Central memory CD4-positive, alpha-beta T cell (primary cell): ENCODE measurements at regions not wholly inside any gene's neighbourhood (a gene's known extent, or its start where the extent isn't known, plus 50 kb on each side); places are given as distances from the start of the nearest gene placed in this dataset.
"Not testable (repeated sequence)": the region's sequence is repeated elsewhere in the genome, so short reads cannot be mapped to it uniquely, and the experiment has no call there.

Experiments
- DNase-seq: peaks from one replicate; pipeline ENCODE4 v3.0.0; 2022

DNA sequence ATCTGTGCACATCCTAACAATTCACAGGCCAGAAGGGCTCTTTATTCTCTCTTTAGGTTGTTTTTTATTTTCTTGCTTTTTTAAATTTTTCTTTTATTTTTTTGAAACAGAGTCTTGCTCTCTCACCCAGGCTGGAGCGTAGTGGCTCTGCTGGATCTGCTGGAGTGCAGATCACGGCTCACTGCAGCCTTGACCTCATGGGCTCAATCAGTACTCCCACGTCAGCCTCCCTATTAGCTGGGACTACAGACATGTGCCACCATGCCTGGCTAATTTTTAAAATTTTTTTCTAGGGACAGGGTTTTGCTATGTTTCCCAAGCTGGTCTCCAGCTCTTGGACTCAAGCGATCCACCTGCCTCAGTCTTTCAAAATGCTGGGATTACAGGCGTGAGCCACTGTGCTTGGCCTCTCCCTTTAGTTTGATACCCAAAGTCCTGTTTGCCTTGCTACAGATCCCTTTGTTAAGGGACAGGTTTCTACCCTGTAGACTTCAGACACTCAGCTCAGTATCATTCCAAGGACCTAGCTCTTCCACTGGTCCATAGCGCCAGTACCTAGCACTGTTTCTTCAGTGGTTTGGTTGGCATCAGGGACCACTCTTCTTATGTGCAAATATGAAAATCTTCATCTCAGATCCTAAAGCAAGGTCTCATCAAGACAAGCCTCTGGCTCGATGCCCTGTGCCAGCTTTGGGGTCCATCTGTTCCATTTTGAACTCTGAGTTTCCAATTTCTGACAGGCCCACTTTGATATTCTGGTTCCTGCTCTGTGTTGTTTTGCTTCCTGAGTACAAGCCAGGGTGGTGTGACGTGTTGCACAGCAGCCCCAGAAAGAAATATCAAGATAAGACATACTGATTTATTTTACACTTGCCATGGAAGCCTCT is 211.7 kb downstream of the FAT3 start:
- no peak for DNase-seq

DNA sequence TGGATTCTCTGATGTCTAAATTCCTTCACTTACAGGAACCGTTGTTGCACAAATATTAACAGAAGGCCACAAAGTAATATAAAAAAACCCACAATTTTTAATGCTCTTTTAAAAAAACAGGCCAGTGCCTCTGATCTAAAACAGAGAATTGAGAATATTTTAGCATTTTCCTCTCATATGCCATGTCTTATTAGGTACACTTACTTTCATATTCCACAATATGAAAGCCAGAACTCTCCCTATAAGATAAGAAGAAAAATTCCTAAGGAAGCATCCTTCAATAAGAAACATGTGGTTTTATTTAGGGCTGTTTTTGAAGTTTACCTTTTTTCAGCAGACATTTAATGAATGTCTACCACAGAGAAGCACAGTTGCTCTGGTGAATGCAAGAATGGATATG is 214.5 kb downstream of the FAT3 start:
- no peak for DNase-seq

DNA sequence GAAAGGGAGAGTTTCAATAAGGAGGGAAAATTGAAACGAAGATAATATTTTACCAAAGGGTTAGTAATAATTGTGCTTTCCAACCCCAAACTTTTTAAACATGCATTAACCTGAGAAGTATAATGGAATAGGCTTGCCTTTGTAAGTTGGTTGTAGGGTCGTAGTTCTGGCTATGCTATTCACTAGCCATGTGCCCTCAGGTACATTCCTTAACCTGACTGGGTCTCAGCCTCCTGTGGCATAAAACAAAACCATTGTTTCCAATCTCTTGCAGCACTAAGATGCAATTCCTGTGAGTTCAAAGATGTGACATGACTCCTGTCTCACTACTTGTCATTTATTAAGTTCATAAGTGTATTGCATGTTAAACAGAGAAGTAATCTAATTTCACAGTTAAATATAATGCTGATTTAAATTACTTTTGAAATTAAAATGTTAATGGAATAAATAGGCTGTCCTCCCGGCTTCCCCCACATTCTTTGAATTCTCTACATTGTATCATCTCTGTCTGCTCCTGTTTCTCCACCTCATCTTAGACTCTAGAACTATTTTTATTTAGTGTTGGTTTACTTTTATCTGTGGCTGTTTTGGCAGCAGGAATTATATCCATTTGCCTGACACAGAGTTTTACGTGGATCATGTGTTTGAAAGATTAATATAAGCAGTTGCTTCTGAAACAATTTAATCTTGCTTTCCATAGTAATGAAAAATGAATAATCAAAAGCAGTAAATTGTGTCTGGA is 216.3 kb downstream of the FAT3 start:
- DNase-seq, result no peak

DNA sequence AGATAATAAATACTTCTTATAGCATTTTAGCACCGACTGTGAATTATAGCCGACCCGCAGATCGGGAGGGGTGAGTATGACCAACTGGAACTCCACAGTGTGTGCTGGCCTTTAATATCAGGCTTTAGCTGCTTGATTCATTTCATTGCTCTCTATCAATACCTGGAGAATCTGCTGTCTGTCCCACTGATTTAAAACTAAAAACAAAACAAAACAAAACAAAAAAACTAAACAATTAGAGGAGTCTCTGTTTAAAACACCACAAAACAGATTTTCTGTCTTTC is 216.8 kb downstream of the FAT3 start:
- no peak for DNase-seq

DNA sequence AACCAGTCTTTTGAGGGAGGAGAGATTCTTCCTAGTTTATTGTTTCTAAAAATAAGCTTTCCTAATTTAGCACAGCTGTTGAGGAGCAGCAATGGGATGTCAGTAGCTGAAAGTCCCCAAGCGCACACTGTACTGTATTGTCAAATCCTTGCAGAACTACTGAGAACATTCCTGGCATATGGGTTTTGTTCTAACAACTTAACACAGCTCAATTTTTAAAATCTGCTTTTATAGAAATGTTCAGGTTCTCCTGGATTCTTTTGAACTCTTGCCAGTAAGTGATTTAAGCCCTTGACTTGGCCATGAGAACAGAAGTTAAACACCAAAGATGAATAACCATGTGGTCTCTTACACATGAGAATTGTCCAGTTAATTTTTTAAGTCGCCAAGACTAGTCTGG is 218.6 kb downstream of the FAT3 start:
- no peak for DNase-seq

DNA sequence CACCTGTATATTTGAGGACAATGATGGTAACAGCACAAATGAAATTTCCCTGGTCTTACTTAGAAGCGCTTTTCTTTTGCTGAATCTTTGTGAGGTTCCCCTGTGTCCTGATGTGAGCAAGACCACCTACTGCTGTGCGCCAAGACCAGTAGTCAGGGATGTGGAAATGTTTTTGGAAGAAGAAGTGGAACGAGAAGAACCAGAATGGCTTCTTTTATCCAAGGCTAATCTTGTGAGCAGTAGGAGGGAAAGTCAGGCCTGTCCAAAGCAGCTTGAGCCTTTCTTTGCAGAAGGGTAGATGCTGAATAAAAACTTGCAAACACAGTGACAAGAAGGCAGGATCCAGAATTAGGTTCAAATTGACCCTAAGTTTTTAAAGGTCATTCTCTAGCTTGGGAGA is 223.0 kb downstream of the FAT3 start:
- no peak for DNase-seq

DNA sequence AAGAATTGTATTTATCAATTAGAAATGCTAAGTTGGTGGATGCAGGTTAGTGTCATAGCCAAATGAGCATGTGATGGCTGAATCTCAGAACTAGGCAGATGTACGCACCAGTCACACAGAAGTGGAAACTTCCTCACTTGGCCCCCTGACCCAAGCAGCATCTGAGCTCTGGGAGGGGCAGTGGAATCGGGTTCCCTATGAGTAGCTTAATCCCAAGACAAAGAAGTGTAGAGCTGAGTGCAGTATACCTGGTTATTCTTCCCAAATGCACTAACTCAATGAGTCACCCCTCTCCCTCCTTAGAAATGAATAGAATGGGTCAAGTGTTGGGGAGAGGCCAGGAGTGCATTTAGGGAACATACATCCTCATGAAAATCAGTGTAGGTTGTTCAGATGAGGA is 224.6 kb downstream of the FAT3 start:
- DNase-seq, result no peak

DNA sequence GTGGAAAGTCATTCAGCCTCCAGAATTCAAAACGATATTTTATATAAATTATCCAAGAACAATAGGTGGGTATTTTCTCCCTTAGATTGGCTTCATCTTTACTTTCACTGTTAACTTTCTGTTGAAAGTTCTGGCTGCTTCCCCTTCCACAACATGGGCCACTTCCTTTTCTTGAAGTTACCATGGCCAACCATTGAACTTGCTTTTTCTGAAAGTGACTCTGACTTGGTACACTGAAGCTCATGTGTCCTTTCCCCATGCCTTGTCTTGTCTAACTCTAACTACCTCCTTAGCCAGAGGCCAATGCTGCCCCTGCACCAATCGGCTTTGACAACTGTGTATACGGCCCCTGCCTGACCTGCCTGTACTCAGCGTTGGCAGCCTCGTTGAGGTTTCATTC is 225.2 kb downstream of the FAT3 start:
- DNase-seq, result no peak

DNA sequence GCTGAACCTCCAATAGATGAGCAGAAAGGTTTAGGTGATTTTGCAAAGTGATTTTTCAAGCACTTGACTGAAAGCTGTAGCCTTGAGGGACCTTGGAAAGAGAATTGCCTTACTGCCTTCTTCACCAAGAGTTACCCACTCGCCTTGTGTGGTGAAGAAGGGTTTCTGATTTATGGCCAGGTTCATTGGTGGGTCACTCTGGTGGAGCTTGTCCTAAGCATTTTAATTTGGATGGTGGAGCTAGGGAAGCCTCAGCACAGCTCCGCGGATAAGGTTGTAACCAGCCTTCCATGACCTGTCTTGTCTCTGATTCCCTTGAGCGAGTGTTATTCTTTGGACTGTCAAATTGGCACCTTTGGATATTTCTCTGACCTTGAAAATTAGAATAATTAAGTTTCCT is 226.4 kb downstream of the FAT3 start:
- DNase-seq, result no peak

DNA sequence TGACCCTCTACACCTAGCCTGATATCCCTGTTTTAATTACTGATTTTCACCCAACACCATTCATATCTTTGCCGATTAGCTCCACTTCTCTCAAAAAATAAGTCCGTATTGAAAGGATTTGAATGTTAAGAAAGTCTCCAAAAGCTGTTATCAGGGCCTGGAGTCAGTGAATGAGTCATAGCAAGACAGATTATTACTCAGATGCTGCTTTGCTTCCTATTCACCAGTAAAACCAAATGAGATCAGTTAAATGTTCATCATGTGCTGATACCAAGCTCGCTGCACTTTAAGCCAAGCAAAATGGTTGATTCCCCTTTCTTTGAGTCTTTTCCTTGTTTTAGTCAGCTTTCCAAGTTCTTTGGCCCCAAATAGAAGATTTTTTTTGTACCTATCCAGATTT is 228.4 kb downstream of the FAT3 start:
- no peak for DNase-seq

DNA sequence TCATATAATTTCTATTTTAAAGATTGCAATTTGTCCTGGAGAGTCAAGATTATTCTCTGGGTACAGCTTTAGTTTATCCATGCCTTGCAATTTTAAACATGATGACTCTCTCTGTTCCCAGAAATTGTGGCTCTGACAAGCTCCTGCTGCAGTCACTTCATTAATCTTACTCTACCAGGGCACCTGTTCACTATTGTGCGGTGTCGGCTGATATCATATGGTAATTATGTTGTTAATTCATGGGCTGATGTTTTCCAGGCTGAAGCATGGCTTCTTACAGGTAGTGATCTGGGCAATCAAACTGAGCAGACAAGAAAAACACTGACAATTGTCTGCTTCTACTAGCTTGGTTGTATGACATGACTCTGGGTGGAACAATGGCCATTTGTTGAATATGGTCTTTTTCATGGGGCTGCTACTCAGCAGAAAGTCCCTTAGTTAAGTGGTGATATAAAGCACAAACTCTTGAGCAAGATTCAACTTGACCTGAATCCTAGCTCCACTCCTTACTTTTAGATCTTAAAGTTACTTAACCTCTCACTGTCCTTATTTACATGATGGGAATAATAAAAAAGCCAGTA is 230.7 kb downstream of the FAT3 start:
- no peak for DNase-seq

DNA sequence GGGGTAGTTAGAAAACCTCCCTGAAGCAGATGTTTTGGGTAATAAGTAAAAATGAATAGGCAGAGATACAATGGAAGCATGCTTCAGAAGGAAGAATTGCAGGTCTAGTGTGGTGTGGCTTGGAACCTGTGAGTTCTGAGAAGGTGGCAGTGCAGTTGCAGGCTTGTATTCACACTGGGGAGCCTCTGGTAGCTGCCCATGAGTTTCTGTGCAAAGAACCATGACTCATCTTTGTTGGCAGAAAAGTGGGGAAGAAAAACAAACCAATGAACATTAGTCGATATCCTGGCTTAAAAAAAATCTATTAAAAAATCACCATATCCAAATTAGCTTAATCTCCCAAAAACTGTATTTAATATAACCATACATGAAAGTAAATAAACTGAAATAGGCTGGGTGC is 232.6 kb downstream of the FAT3 start:
- no peak for DNase-seq

DNA sequence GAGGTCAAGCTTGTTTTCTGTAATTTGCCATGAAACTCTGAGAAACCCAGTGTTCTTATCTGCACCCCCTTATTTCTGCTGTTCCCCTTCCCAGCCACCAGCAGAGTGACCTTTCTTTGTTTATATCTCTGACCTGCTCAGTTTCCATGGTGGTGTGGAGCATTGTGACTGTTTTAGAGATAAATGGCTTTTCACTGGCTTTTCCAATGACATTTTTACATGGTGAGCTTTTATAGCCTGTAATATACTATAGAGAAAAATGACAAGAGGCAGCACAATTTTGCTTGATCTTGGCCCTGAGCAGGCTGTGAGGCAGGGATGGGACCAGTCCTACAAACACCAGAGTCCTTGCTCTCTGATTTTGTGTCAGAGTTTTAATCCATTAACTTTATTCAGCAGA is 233.9 kb downstream of the FAT3 start:
- no peak for DNase-seq

DNA sequence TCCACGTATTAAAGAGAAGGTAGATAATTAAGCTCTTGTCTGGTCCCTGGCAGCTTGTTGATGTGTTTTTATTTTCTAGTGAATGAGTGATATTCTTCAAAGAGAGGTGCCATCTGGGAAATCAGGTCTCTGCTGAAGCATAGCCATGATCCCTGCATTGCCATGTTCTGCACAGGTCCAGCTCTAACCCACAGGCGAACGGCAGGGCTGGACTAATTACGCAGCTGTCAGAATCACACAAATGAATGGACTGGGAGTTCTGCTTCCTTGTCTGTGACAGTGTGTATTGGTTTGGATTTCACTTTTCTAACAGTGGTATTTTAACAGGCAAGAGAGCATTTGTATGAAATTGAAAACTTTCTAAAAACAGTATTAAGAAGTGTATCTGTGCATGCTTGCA is 235.6 kb downstream of the FAT3 start:
- DNase-seq, result no peak

DNA sequence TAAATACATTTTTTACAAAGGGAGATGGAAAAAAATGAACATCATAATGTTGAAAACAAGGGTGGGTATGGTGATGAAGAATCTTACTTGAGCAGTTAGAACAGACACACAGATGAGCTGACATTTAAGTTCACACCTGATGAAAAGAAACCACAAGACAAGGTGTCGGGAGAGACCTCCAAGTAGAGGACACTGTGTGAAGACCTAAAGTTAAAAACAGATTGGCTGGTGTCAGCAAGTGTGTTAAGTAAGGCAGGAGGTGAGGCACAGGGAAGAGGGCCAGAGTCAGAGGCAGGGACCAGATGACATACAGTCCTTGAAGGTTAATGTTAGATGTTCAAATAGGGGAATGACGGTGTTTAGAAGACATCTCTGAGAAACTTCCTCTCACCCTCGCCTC is 236.8 kb downstream of the FAT3 start:
- DNase-seq, result no peak

DNA sequence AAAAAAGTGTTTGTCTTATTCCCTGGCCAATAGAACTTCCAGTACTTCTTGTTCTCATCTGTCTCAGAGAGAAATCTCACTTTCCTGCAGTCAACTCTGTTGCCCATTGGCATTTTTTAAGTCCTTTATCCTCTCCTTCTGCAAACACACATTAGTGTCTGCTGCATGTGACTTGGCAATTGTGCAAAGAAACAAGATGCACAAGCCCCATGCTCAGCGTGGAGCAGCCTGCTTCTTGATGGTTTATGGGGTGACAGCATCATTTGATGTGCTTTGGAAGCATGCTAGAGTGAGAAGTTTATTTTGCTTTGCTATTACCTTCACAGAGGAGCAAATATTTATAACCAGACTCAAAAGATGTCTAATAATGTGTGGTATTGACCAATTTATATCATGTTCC is 238.2 kb downstream of the FAT3 start:
- no peak for DNase-seq

DNA sequence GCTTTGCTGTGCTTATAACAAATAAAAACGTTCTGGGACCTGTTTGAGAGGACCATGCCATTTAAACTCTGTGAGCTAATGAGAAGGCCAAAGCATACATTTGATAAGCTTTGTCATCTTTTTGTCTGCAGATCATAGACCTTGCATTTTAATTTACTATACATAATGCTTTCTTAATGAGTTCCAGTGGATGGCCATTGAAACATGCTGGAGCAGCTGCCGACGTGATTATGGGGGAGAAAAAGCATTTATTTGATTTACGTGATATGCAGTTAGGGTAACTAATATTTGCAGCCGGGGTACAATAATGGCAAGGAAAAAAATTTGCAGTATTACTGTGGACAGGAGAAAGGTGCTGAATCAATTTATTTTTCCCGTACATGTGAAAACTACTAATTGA is 240.2 kb downstream of the FAT3 start:
- no peak for DNase-seq

DNA sequence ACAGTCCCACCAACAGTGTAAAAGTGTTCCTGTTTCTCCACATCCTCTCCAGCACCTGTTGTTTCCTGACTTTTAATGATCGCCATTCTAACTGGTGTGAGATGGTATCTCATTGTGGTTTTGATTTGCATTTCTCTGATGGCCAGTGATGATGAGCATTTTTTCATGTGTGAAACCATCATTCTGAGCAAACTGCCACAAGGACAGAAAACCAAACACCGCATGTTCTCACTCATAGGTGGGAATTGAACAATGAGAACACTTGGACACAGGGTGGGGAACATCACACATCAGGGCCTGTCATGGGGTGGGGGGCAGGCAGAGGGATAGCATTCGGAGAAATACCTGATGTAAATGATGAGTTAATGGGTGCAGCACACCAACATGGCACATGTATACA is 240.8 kb downstream of the FAT3 start:
- not testable (repeated sequence) for DNase-seq

DNA sequence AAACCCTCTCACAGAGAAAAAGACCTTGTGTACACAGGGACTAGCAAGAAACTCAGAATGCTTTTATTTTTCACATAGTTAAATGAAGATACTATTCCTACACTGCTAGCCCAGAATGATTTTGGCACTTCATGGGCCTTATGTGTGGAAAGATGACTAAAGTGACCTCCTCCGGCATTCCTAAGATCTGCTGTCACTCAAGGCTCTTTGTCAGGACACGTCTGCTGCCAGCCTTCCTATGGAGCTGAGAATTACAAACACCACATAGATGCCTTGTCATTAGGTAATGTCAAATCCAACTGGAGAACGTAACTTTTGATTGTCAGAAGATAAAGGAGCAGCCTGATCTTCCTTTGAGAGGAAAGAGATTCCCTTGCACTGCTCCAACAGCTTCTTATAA is 249.1 kb downstream of the FAT3 start:
- DNase-seq, result no peak

DNA sequence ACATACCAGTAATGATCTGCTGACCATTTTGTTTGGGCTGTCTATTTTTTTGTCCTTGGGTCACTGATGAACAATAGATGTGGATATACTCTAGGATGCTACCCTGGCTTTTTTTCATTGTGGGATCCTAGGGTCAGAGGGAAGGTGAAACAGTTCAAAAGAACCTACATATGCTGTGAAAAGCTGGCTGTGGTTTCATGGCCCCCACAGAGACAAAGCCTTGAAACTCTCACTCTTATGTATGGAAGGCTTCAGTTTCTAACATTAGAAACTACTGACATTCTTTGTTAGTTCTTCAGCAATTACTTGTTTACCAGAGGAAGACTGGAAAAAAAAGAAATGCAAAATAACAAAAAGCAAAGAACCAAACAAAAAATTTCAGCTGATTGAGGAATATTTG is 250.7 kb downstream of the FAT3 start:
- no peak for DNase-seq

DNA sequence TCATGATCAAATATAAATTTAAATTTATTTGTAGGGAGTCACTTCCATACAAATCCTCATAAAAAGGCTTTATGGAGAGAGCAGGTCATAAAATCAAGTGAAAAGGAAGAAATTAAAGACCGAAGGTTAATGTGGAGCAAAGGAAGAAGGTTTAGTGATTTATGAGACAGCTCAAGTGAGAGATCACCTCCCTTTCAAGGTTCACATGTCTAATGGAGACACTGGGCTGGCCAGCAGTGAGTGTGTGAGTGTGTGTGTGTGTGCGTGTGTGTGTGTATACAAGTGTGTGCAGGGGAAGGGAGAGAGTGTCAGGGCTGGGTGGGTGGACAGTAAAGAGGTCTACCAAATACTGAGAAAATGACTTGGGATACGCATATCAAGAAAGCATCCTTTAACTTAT is 251.2 kb downstream of the FAT3 start:
- DNase-seq, result no peak

DNA sequence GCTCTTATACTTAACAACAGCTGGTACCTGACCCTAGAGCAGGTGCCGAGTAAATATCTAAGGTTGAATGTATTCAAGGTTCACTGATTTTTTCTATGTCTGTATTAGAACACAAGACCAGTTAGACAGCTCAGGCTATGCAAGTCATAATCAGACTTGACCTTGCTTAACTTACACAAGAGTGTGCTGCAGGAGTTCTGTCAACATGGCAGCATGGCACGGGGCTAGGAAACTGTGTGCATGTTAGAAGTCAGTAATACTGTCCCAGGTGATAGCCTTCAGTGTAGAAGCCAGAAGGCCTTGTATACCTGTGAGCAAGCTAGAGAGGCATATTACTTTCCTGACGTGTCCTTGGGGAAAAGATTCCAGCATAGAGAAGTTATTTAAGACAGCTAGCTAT is 253.1 kb downstream of the FAT3 start:
- no peak for DNase-seq

DNA sequence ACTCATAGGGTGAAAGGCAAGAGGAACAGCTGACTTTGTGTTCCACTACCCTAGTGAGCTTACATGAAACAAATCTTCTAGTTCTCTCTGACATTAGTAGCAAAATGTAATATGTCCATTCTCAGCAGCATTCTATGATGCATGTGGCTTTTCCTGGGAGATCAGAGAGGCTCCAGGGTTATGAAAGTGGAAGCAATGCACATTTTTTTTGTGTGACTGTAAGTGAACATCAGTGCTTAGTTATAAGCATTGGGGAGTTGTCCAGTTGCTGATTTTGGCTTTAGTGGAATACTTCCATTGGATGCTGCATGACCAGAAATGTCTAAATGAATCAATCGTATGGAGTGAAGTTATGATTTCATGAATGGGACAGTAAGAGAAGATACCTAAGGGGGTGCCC is 255.9 kb downstream of the FAT3 start:
- DNase-seq, result no peak

DNA sequence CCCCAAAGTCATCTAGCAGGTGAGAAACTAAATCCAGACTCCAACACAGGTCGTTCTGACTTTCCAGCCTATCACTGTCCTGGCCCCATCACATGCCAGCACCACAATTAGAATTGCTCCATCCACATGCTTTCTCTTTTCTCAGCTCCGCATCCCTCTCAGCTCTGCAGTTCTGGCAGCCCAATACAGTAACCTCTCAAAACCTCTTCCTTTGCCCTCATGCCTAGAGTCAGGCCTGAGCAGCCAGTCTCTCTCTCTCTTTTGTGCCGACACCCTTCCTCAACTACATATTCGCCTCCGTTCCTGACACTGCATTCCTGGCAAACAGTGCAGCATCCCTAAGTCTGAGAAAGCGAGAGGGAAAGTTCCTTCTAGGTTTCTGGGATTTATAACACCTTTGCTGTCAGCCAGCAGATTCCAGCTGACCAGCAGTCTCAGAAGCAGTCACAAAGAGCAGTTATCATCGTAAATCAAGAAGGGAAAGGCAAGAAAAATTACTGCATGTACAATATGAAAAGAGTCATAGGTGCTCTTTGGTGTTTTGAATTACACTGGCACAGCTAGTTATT is 258.0 kb downstream of the FAT3 start:
- no peak for DNase-seq
